HG02623 (cell line): ENCODE measurements at regions not wholly inside any gene's neighbourhood (a gene's known extent, or its start where the extent isn't known, plus 50 kb on each side); places are given as distances from the start of the nearest gene placed in this dataset.

Experiments
- ATAC-seq: cut with Tn5 transposase; IDR thresholded peaks from one replicate; pipeline ENCODE4 v1.9.1; 2021; ENCODE audit warnings: moderate library complexity; ENCODE audit not compliant: unreplicated experiment

DNA sequence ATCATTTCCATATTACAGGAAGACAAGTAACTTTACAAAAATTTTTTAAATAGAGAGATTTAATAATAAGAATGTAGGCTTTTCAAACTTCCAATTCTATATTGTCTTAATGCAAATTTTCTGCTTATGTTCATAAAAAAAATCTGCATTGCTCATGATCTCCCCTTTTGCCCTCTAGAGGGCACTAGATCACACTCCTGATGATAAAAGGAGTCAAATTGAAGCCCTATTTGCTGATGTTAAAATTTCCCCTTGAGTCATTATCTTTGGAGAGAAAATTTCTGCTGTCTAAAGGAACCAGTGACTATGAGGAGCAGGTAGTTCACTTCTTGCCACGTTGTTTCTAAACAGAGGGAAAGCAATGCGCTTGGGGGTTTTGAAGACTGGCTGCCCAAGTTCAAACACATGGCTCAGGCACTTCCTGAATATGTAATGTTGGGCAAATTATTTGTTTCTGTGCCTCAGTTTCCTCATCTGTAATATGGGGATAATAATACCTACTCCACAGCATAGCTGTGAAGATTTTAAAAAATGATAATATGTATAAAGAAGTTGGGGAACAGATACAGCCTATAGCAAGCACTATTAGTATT lies 874.2 kb downstream of the TFAP2A start:
- ATAC-seq, result peak; percentile 86

DNA sequence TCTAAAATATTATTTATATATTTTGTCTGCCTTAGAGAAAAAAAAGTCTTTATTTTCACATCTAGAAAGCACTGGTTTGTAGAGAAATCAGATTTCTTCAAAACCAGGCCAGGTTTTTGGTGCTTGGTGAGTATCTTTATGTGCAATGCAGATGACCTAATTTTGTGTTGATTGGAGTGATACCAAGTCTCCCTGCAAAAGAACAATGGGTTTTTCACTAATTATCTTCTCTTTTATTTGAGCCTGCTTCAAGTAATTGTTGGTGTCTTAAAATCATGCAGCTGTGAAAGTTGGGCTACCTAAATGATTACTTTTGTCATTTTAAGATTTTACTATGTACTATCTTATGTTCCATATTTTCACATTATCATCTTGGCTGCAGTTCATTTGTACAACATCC lies 874.7 kb downstream of the TFAP2A start:
- no peak for ATAC-seq

DNA sequence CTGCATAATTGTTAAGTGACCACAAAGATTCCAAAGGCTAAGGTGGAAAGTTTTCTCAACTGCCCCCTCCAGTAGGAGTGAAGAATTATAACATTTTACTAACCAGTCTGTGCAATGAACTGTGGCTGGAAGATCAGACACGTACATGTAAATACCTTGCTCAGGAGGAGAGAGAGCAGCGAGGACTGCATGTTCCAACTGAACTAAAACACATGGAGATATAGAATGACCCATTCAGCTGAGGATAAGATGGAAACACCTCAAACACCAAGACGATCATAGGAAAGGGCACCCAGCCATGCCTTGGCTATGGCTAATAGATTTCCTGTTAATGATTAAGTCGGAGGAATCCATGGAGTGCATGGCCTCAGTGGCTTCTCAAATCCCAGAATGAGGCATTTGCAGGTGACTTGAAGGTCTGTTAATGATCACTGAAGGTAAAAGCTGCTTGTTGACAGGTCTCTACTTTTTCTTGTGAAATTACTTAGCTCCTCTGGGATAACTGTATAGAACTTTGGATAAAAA lies 875.6 kb downstream of the TFAP2A start:
- ATAC-seq, result no peak

DNA sequence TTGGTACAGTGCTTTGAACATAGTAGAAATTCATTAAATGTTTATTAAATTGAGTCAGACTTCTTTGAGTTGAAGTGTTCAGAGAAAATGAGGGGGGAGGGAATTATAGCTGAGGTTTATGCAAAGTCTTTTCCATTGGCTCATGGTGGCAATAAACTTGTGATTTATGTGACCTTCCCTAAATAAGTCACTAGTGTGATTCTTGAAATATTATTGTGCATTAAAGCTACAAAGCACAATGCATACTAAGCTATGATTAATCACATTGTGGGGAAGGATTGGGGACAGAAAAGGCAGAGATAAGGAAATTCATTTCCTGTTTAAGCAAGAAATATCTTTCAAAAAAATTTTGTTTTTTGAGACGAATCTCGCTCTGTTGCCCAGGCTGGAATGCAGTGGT lies 877.5 kb downstream of the TFAP2A start:
- ATAC-seq, result no peak

DNA sequence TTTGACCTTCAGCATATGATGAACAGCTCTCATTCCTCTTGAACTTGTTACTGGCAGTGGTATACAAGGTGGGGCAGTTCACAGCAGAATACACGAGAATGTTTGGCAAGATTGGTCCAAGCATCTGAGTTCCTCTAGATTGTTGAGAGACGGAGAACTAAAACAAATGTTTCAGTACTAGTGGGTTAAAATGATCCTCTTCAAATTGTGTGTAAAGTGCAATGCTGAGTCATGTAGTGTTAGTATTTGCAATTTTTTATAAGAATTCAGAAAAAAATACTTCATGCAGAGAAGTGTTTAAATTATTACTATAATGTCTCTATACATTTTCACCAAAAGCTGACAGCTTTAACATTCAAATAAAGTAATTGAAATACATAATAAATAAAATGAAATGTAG lies 879.8 kb downstream of the TFAP2A start:
- ATAC-seq, result no peak

DNA sequence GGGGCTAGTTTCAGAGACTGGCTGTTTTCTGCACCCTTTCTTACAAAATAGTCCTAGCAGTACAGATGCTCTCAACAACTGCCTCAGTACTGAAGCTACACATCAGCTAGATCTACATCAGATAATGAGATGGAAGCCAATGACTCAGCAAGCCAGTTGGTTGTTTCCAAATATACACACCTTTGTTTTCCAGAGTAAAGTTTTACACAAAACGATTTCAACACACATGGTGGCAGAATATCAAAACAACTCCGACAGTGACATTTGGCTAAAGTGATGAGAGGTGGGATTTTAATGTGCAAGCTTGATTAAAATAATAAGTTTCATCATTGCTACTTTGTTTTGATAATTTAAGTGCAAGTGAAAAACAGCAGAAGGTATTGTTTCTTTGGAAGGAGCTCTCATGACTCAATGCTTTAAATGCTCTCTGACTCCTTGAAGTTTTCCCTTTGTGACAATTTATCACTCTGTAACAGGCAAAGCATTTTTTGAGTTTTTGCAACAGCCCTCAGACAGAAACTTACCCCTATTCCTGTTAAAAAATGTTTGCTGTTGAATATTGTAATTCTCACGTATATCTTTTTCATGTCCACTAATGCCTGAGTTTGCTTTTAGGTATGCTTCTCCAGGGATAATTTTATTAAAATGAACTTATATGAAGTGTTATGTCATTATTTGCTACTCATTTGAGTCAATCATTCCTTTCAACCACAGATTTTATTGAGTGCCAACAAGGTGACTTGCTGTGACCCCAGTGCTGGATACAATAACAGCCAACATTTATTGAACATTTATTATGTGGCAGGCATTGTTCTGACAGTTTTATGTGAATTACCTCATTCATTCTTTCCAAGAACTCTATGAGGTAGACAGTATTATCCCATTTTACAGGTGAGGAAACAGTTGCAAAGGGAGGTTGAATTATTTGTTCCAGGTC lies 882.0 kb downstream of the TFAP2A start:
- no peak for ATAC-seq

DNA sequence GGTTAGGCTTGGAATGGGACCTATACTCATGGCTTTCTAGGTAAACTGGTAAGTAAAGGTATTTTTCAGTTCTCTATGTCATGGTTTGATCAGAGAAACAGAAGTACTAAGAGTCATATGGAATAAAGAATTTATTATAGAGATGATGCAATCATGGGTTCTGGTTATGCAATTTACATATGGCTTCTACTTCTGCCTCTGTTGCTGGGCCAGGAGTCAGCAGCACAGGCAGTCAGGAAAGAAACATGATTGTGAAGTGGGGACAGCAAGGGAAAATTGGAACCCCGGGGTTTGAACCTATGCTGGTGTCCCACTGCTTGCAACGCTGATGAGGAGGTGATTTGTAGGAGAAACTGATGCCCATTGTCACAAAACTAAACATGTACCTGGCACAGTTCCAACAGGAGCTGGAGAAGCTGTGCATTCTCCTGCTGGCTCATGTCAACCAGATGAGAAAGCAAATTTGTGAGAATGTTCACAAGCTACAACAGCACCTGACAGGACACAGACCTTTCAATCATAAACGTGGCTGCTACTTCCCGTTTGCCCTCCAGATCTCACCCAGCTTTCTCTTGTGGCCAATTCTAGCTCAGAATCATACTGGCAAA lies 887.1 kb downstream of the TFAP2A start:
- ATAC-seq, result no peak

DNA sequence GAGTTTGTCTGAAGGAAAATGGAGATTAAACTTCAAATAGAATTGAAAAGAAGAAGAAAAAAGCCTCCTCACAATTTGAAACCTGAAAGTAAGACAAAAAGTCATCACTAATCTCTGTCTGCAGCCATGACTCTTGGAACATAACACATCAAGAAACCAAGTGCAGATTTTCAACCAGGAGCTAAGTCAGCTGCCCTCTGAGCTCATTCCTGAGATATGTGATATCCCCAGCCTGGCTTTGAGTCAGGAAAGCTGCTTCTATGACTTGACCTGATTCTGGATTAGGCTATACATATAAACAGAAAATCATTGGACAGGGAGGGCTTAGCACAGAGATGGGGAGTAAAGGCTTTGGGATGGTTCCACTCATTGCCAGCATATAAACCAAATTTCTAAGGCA lies 891.4 kb downstream of the TFAP2A start:
- no peak for ATAC-seq

DNA sequence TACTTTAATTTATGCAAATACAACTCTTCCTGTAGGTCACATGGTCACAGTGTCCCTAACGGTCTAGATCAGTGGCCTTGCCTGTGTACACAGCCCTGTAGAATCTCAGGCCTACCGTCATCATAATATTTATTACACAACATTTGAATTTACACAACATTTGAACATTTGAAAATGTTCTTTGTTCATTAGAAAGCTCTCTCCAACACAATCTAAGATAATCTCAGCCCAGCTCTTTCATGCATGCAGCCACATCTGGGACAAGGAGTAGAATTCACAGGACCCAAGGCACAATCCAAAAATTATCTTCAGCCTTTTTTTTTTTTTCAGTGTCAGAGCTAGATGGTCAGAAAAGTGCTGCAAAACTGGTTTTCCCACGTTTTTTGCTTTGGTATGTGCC lies 892.8 kb downstream of the TFAP2A start:
- no peak for ATAC-seq

DNA sequence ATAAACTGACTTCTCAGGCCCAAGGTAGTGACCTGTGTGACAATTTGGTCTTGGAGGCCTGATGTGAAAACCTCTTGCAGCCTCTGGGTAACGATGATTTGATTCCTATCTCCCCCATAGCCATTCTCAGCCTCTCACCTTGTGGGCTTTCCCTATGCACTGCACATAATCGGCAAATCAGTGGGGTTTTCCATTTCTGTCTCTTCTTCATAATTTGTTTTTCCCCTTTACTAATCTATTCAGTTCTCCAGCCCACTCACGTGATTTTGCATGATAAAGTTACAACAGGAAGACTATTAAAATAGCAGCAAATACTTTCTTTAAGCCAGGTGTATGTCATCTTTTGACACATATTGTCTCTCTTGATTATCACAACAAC lies 893.7 kb downstream of the TFAP2A start:
- peak; percentile 45 for ATAC-seq

DNA sequence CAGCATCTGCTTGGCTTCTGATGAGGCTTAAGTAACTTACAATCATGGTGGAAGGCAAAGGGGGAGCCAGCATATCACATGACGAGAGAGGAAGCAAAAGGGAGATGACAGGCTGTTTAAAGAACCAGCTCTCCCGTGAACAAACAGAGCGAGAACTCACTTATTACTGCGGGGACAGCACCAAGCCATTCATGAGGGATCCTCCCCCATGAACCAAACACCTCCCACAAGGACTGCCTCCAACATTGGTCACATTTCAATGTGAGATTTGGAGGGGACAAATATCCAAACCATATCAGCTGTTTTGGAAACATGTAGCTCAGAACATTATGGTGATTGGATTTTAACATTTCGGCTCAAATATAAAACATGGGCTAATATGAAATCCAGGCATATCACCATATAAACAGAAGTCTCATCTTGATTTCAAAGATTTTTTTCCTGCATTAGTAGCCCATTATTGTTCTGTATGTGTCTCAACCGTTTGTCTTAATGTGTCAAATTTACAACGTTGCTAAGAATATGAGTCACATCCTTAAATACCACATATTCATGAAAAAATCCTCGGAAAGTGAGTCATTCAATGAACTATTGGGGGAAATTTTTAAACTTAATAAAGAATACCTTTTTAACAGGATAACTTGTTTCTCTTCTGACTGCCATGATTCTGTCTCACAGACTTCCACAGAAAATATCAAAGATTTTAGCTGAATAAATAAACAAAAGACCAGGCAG lies 894.3 kb downstream of the TFAP2A start:
- peak; percentile 35 for ATAC-seq

DNA sequence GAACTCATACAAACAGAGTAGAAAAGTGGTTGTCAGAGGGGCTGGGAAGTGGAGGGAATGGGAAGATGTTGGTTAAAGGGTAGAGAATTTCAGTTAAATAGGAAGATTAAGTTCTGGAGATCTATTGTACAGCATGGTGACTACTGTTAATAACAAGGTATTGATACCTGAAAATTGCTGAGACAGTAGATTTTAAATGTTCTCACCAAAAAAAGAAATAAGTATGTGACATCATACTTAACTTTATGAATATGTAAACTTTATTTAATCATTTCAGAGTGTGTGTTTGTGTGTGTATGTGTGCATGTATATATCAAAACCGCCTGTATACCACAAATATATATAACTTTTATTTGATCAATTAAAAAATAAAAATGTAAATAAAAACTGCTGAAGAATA lies 896.4 kb downstream of the TFAP2A start:
- ATAC-seq, result no peak

DNA sequence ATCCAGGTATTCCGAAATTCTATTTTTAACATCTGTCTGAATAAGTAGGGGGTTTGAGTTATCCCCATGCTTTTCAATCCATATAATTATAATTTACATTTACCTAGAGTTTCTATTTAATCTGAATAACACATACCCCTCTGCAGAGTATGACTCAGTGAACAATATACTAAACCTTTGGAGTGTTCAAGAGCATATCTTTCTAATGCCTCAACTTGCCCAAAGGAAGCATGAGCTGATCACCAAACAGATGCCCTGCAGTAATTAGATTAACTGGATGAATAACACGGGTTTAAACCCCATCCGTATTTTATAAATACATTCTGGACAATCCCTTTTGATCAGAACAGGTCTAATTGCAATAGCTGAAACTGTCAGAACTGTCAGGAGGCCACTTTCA lies 897.1 kb downstream of the TFAP2A start:
- ATAC-seq, result no peak

DNA sequence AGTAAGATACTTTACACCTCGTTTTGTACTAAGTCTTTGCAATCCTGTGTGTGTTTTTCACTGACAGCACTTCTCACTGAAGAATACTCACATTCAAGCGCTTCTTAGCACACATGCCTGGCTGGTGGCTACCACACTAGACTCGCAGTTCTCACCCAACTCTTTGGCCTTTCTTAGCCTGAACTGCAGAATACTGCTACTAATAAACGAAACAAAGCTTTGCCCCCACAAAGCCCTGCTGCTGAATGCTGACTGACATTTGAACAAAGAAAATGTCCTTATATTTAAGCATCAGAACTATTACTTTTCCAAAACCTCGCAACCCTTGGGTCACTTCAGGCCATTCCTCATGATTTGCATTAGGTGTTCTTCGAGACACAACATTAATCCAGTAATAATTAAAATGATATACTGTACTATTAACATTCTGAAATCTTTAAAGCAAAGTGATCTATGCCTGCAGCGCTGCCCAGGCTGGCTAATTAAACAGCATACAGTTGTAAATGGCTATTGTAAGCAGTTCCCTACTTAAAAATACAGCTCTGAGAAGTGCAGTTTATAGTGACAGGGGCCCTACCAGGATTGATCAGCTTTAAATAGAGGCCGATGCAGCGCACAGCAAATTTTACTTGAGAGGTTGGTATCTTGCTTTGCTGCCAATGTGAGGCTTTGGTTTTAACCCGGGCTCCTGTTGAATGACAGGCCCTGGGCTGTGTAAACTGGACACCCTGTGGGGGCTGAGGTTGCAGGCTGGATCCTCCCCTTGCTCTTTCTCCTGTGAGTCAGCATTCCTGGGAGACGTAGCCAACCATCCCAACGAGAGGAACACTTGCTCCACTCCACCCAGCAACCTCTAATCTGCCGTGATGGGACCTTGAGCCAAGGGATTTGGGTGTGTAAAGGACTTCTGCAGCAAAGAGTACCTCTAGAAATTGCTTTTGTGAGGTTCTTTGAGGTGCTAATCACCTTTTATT lies 899.0 kb downstream of the TFAP2A start:
- no peak for ATAC-seq

DNA sequence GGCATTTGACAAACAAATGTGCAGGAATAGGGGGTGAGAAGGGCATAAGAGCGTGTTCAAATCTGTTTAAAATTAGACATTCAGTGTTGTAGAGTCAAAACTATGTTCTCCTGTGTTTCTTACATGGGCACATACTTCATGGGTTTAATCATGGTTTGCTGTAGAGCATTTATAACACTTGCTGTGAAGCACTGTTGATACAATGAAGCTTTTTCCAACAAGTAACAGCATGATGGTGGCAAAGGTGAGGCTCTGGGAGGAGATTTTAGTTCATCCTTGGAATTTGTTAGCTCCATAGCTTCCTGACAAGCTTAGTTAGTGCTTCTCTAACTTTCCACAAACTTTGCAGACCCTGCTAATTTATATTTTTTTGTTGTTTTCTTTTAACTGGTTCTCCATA lies 900.7 kb downstream of the TFAP2A start:
- ATAC-seq, result no peak

DNA sequence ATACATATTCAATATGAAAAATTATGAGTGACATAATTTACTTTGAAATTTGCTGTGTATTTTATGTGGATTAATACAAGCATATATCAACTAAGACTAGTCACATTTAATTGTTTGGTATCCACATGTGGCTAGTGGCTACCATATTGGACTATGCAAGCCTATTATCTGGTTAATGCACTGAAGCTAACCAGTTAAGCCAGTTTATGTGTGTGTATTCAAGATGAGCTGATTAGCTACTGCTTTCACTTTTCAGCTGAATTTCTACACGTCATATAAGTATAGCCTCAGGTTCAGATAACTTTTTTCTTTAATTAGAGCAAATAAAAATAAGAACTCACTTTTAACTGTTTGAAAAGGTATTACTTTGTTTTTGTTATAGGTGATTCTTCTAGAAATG lies 903.7 kb downstream of the TFAP2A start:
- no peak for ATAC-seq

DNA sequence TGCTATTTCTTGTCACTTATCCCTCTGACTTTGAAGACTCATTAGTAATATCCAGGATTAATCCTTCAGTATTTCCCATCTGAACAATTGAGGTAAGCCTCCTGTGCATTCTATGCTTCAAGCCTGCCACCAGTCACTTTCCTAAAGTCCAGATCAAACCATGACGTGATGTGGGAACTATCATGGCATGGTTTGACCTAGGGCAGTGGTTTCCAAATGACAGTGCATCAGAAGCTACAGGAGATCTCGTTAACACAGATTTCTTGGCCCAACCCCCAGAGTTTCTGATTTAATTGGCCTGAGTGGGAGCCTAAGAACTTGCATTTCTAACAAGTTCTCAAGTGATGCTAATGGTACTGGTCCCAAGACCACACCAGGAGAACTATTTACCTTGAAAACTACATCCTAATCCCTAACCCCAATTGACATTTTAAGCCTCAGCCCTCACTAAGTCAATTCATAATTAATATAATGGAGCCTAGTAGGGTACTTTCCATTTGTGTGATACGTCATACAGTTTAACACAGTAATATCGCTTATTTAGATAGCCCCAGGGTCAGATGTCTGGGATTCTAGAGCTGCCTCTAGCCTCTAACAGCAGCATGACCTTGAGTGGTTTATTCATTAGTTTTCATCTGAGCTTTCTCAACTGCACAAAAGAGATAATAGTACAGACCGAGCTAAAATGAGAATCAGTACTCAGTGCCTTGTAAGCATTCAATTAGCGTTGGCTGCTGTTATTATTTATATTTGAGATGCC lies 907.6 kb downstream of the TFAP2A start:
- no peak for ATAC-seq

DNA sequence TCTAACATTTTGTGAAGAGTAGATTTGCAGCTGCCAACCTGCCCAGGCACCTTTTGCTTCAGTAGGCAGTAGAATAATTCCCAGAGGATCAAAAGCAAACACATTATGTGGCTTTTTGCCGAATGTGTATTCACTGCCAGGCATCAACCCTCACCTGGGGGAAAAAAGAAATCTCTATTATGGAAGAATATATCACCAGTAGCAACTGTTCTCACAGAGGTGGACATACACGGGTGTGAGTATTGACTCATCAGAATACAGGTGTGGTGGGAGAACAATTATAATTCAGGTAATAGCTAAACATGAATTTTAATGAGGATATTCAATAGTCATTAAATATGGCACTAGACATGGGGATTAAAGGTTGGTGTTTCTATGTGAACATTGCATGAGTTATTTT lies 910.7 kb downstream of the TFAP2A start:
- no peak for ATAC-seq

DNA sequence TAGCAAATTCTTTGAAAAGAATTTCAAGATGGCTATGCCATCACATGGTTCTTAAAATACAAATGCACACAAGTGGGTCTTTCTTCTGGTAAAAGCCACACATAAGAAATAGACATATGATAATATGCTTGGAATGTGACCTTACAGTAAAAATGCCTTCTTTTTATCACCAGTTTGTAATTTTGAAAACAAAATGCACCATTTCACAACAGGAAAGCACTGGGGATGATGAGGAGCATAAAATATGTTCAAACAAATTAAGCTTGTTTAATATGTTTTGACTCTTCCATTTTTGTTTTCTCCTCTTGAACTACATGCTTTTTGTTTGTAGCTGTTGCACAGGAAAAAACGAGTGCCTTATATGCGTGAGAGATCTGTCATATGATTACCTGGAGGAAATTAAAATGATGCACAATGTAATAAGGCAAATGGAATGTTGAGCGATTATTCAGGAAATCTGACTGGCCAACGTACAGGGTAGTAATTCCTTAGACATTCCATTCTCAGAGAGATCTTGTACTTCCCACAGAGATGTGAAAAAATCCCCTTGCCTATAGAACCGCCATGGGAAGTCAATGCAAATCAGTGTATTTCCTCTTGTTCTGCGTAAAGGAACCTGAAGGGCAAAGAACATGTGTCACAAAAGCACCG lies 911.6 kb downstream of the TFAP2A start:
- no peak for ATAC-seq
